H9 (cell line): ENCODE measurements at regions not wholly inside any gene's neighbourhood (a gene's known extent, or its start where the extent isn't known, plus 50 kb on each side); places are given as distances from the start of the nearest gene placed in this dataset.

Source experiments
- DNase-seq: peaks from one replicate; pipeline ENCODE4 v3.0.0-alpha.2; 2017
- H2AFZ ChIP-seq: one replicate; pipeline ENCODE4 v1.6.1; 2013; ENCODE audit warnings: mild to moderate bottlenecking, low read length, control low read depth, moderate library complexity
- H2AK5ac ChIP-seq: 2 replicates; pipeline ENCODE4 v1.6.1; 2013; ENCODE audit warnings: low read length, control low read depth, mixed read lengths; ENCODE audit not compliant: insufficient read length
- H2BK120ac ChIP-seq: one replicate; pipeline ENCODE4 v1.6.1; 2013; ENCODE audit warnings: low read depth, mild to moderate bottlenecking, low read length, control low read depth, inconsistent platforms; ENCODE audit not compliant: poor library complexity, severe bottlenecking
- H2BK12ac ChIP-seq: 2 replicates; pipeline ENCODE4 v1.6.1; 2013; ENCODE audit warnings: low read length, control low read depth, mixed read lengths, low read depth; ENCODE audit not compliant: insufficient read length
- H2BK15ac ChIP-seq: 2 replicates; pipeline ENCODE4 v1.6.1; 2013; ENCODE audit warnings: low read depth, low read length, control low read depth
- H2BK20ac ChIP-seq: one replicate; pipeline ENCODE4 v1.6.1; 2013; ENCODE audit warnings: low read depth, mild to moderate bottlenecking, low read length, control low read depth, inconsistent platforms; ENCODE audit not compliant: poor library complexity, severe bottlenecking
- H2BK5ac ChIP-seq: 2 replicates; pipeline ENCODE4 v1.6.1; 2013; ENCODE audit warnings: low read length, control low read depth, mixed read lengths; ENCODE audit not compliant: insufficient read length
- H3K14ac ChIP-seq: 2 replicates; pipeline ENCODE4 v1.6.1; 2013; ENCODE audit warnings: low read length, control low read depth; ENCODE audit not compliant: insufficient read depth
- H3K18ac ChIP-seq: 2 replicates; pipeline ENCODE4 v1.6.1; 2013; ENCODE audit warnings: low read depth, mild to moderate bottlenecking, mixed read lengths, low read length, control low read depth; ENCODE audit not compliant: insufficient read length
- H3K23ac ChIP-seq: 2 replicates; pipeline ENCODE4 v1.6.1; 2013; ENCODE audit warnings: low read length, control low read depth, mixed read lengths, low read depth; ENCODE audit not compliant: insufficient read length
- H3K23me2 ChIP-seq: 2 replicates; pipeline ENCODE4 v1.6.1; 2013; ENCODE audit warnings: low read depth, mild to moderate bottlenecking, mixed read lengths, low read length, control low read depth; ENCODE audit not compliant: insufficient read length, poor library complexity, severe bottlenecking
- H3K27ac ChIP-seq: 2 replicates; pipeline ENCODE4 v1.5.1; 2013; ENCODE audit warnings: low read length, control low read depth, mixed read lengths, low read depth; ENCODE audit not compliant: insufficient read length
- H3K27me3 ChIP-seq: 2 replicates; pipeline ENCODE4 v1.6.1; 2013; ENCODE audit warnings: low read length, control low read depth, inconsistent platforms; ENCODE audit not compliant: insufficient read depth
- H3K4ac ChIP-seq: 2 replicates; pipeline ENCODE4 v1.6.1; 2013; ENCODE audit warnings: low read depth, mild to moderate bottlenecking, control low read depth, inconsistent platforms, low read length, moderate library complexity
- H3K4me1 ChIP-seq: 2 replicates; pipeline ENCODE4 v1.6.1; 2013; ENCODE audit warnings: low read length, control low read depth, inconsistent platforms; ENCODE audit not compliant: insufficient read depth
- H3K4me2 ChIP-seq: 2 replicates; pipeline ENCODE4 v1.6.1; 2013; ENCODE audit warnings: low read length, control low read depth, mixed read lengths; ENCODE audit not compliant: insufficient read length, insufficient read depth
- H3K56ac ChIP-seq: 2 replicates; pipeline ENCODE4 v1.6.1; 2013; ENCODE audit warnings: low read depth, mild to moderate bottlenecking, mixed read lengths, low read length, control low read depth; ENCODE audit not compliant: insufficient read length
- H3K79me1 ChIP-seq: 2 replicates; pipeline ENCODE4 v1.6.1; 2013; ENCODE audit warnings: low read depth, mild to moderate bottlenecking, moderate library complexity, low read length, control low read depth, inconsistent platforms; ENCODE audit not compliant: insufficient read depth, poor library complexity, severe bottlenecking
- H3K79me2 ChIP-seq: 2 replicates; pipeline ENCODE4 v1.6.1; 2013; ENCODE audit warnings: low read length, control low read depth, inconsistent platforms; ENCODE audit not compliant: insufficient read depth
- H3K9ac ChIP-seq: 2 replicates; pipeline ENCODE4 v1.6.1; 2013; ENCODE audit warnings: low read length, control low read depth, mixed read lengths; ENCODE audit not compliant: insufficient read length; ENCODE audit errors: extremely low read depth
- H3K9me3 ChIP-seq: one replicate; pipeline ENCODE4 v1.6.1; 2013; ENCODE audit warnings: low read depth, low read length, inconsistent platforms; ENCODE audit not compliant: control insufficient read depth
- H3T11ph ChIP-seq: one replicate; pipeline ENCODE4 v1.6.1; 2013; ENCODE audit warnings: mild to moderate bottlenecking, low read length, control low read depth, inconsistent platforms
- H4K20me1 ChIP-seq: one replicate; pipeline ENCODE4 v1.6.1; 2013; ENCODE audit not compliant: control insufficient read depth, insufficient read length, insufficient read depth
- H4K5ac ChIP-seq: 2 replicates; pipeline ENCODE4 v1.6.1; 2013; ENCODE audit warnings: low read depth, mild to moderate bottlenecking, mixed read lengths, low read length, control low read depth; ENCODE audit not compliant: insufficient read length
- H4K8ac ChIP-seq: replicated peaks from 2 replicates; pipeline ENCODE4 v1.6.1; 2013; ENCODE audit warnings: low read length, control low read depth, mixed read lengths, low read depth; ENCODE audit not compliant: insufficient read length
- H4K91ac ChIP-seq: 2 replicates; pipeline ENCODE4 v1.6.1; 2013; ENCODE audit warnings: low read depth, mild to moderate bottlenecking, moderate library complexity, mixed read lengths, low read length, control low read depth; ENCODE audit not compliant: insufficient read length
- H3K27ac Mint-ChIP-seq, 3 experiments: 2 replicates in 2 of 3; 3 replicates in 1 of 3; pipeline ENCODE4 v1.8.0; 2020 to 2021; ENCODE audit warnings: mixed read lengths in 3 of 3, mild to moderate bottlenecking in 1 of 3, moderate library complexity in 1 of 3
- H3K27me3 Mint-ChIP-seq: 2 replicates; pipeline ENCODE4 v1.8.0; 2021; ENCODE audit warnings: low read depth, mild to moderate bottlenecking, moderate library complexity, mixed read lengths
- H3K36me3 Mint-ChIP-seq, 3 experiments: 2 replicates in 2 of 3; 3 replicates in 1 of 3; pipeline ENCODE4 v1.8.0; 2020 to 2021; ENCODE audit warnings: low read depth in 3 of 3, mixed read lengths in 3 of 3; ENCODE audit not compliant: insufficient read depth in 1 of 3
- H3K4me1 Mint-ChIP-seq, 2 experiments: 2 replicates each; pipeline ENCODE4 v1.8.0; 2020; ENCODE audit warnings: mixed read lengths in 2 of 2
- H3K4me3 Mint-ChIP-seq, 2 experiments: 2 replicates in 1 of 2; 3 replicates in 1 of 2; pipeline ENCODE4 v1.8.0; 2020 to 2021; ENCODE audit warnings: mild to moderate bottlenecking in 2 of 2, mixed read lengths in 2 of 2, moderate library complexity in 1 of 2
- H3K9me3 Mint-ChIP-seq, 2 experiments: 2 replicates in 1 of 2; 3 replicates in 1 of 2; pipeline ENCODE4 v1.8.0; 2020; ENCODE audit warnings: mild to moderate bottlenecking in 2 of 2, mixed read lengths in 2 of 2, moderate library complexity in 1 of 2
- CTCF ChIP-seq: fragments of 200-600 bp; sonication (generic); conservative IDR thresholded peaks from 3 replicates; pipeline ENCODE4 v1.8.0; 2021; ENCODE audit warnings: antibody characterized with exemption, mild to moderate bottlenecking
- WGBS: extraction: QIAGEN DNeasy Blood & Tissue Kit; methylation state at CpG from one replicate; pipeline ENCODE4 v1.1.7; 2013; ENCODE audit warnings: missing lambda C conversion rate, low lambda C conversion rate, mixed read lengths; ENCODE audit not compliant: insufficient read length; ENCODE audit errors: extremely low coverage; 5-methylcytosine and 5-hydroxymethylcytosine counted together

GRCh38 chr4:140208921-140209320 is 54.9 kb upstream of the MAML3 start:
- no peak overlapping the region for H2BK5ac ChIP-seq
- H4K20me1 ChIP-seq, result no peaks in the 10 kb centered on the region
- H2AFZ ChIP-seq, result no peak overlapping the region
- peaks cover 10 to 16% of the 10 kb centered on the region in 2 experiments for H3K4me1 Mint-ChIP-seq
- H3K56ac ChIP-seq, result no peak overlapping the region
- H2BK20ac ChIP-seq, result no peak overlapping the region
- no peak overlapping the region for H4K5ac ChIP-seq
- H2BK12ac ChIP-seq, result no peak overlapping the region
- H3T11ph ChIP-seq, result no peak overlapping the region
- H2BK120ac ChIP-seq, result no peak overlapping the region
- no peaks in the 10 kb centered on the region for H3K36me3 Mint-ChIP-seq
- H3K4me1 ChIP-seq, result peaks cover 7% of the 10 kb centered on the region
- H3K27me3 Mint-ChIP-seq, result peaks cover 1% of the 10 kb centered on the region
- H3K79me1 ChIP-seq, result no peaks in the 10 kb centered on the region
- H3K9me3 Mint-ChIP-seq, result no peaks in the 10 kb centered on the region
- H4K91ac ChIP-seq, result no peak overlapping the region
- no peak overlapping the region for H2BK15ac ChIP-seq
- H2AK5ac ChIP-seq, result no peak overlapping the region
- DNase-seq, result no peak
- no peaks in the 10 kb centered on the region for H3K23me2 ChIP-seq
- H3K23ac ChIP-seq, result no peak overlapping the region
- no peak for TF ChIP-seq CTCF
- no peak overlapping the region for H3K4me2 ChIP-seq
- H3K9me3 ChIP-seq, result no peaks in the 10 kb centered on the region
- no peak overlapping the region for H3K27ac ChIP-seq
- no CpG with 5 or more reads among the region's 1 CpG for WGBS
- no peak overlapping the region for H3K9ac ChIP-seq
- H3K18ac ChIP-seq, result no peak overlapping the region
- H3K4me3 Mint-ChIP-seq, result no peak overlapping the region
- H3K4ac ChIP-seq, result no peak overlapping the region
- H3K79me2 ChIP-seq, result no peaks in the 10 kb centered on the region
- H3K14ac ChIP-seq, result no peak overlapping the region
- no peak overlapping the region for H4K8ac ChIP-seq
- no peak overlapping the region for H3K27ac Mint-ChIP-seq
- H3K27me3 ChIP-seq, result no peaks in the 10 kb centered on the region
